Panc1 (cell line): ENCODE measurements at regions not wholly inside any gene's neighbourhood (a gene's known extent, or its start where the extent isn't known, plus 50 kb on each side); places are given as distances from the start of the nearest gene placed in this dataset.
"Not testable (repeated sequence)": the region's sequence is repeated elsewhere in the genome, so short reads cannot be mapped to it uniquely, and the experiment has no call there.

ENCODE experiments used
- ATAC-seq: fragments of 200-7000 bp; cut with Tn5 transposase; 2 replicates; pipeline ENCODE4 v1.9.1; 2020; ENCODE audit warnings: mild to moderate bottlenecking, moderate library complexity
- BruUV-seq: library from RNA; stranded (reverse); fragments of 400-500 nt; replicated peaks from 2 replicates; lab custom pipeline; 2021; lab: Mats Ljungman, UMichigan
- CTCF ChIA-PET: fragments of 300-600 bp; sonication (Branson Sonifier 250); formaldehyde crosslinking; loops from one replicate; lab custom pipeline; 2022; ENCODE audit warnings: antibody characterized with exemption; lab: Charles Lee
- POLR2A ChIA-PET: fragments of 300-600 bp; sonication (Branson Sonifier 250); formaldehyde crosslinking; loops from one replicate; lab custom pipeline; 2022; ENCODE audit warnings: antibody characterized with exemption; lab: Charles Lee
- DNase-seq: peaks from one replicate; pipeline ENCODE4 v3.0.0-alpha.2; 2010; ENCODE audit warnings: low read depth, low spot score
- H3K27ac ChIP-seq: 2 replicates; pipeline ENCODE4 v1.5.1; 2011; ENCODE audit warnings: mild to moderate bottlenecking, low read length, inconsistent platforms
- H3K27me3 ChIP-seq: fragments of 200-500 bp; sonication (Bioruptor generic); 2 replicates; pipeline ENCODE4 v1.6.0; 2014; ENCODE audit warnings: low read length, inconsistent platforms; ENCODE audit not compliant: control insufficient read depth, insufficient read depth
- H3K36me3 ChIP-seq: fragments of 200-500 bp; sonication (Bioruptor generic); 2 replicates; pipeline ENCODE4 v1.5.1; 2014; ENCODE audit warnings: inconsistent platforms, mild to moderate bottlenecking, low read length, moderate library complexity; ENCODE audit not compliant: control insufficient read depth, insufficient read depth
- H3K4me1 ChIP-seq: 2 replicates; pipeline ENCODE4 v1.5.1; 2011; ENCODE audit warnings: inconsistent platforms, mild to moderate bottlenecking, low read length, moderate library complexity; ENCODE audit not compliant: control insufficient read depth, insufficient read depth
- H3K4me3 ChIP-seq, 2 experiments: 2 replicates each; pipeline ENCODE4 v1.5.1; 2011 to 2012; ENCODE audit warnings: low read depth in 2 of 2, low read length in 2 of 2, mild to moderate bottlenecking in 2 of 2, inconsistent platforms in 1 of 2, moderate library complexity in 1 of 2
- H3K9me3 ChIP-seq: fragments of 200-500 bp; sonication (Bioruptor generic); 2 replicates; pipeline ENCODE4 v1.5.1; 2014; ENCODE audit warnings: low read depth, mild to moderate bottlenecking, inconsistent platforms, low read length, moderate library complexity; ENCODE audit not compliant: control insufficient read depth, insufficient read depth
- POLR2AphosphoS5 ChIP-seq: IDR thresholded peaks from 2 replicates; pipeline ENCODE4 v1.6.1; 2012; ENCODE audit warnings: mild to moderate bottlenecking, low read depth, low read length, moderate library complexity
- SIN3A ChIP-seq: IDR thresholded peaks from 2 replicates; pipeline ENCODE4 v1.6.1; 2012; ENCODE audit warnings: low read depth, mild to moderate bottlenecking, low read length, moderate library complexity, borderline replicate concordance; ENCODE audit not compliant: insufficient read depth
- TCF7L2 ChIP-seq: IDR thresholded peaks from 2 replicates; pipeline ENCODE4 v1.6.1; 2011; ENCODE audit warnings: mild to moderate bottlenecking, low read depth, low read length, inconsistent platforms
- in situ Hi-C: cut with HindIII; loops from 2 replicates; pipeline ENCODE4 v1.10.0; 2016; ENCODE audit warnings: low sequenced_read_pairs, low pct_unique_long_range_greater_than_20kb
- intact Hi-C: fragments of 100-400 bp; cut with micrococcal nuclease; formaldehyde crosslinking; loops from one replicate; pipeline ENCODE4 v1.10.0; 2022; ENCODE audit not compliant: unreplicated experiment
- TF ChIP-seq, protein P1 (sequence below), 2 experiments: IDR thresholded peaks; 2 replicates each; pipeline ENCODE4 v1.6.1; 2011 to 2012; ENCODE audit warnings: low read depth in 2 of 2, control low read depth in 1 of 2, low read length in 1 of 2, mild to moderate bottlenecking in 1 of 2, moderate library complexity in 1 of 2; ENCODE audit not compliant: insufficient read depth in 1 of 2
- TF ChIP-seq, protein P2 (sequence below): fragments of 450-650 bp; IDR thresholded peaks from 2 replicates; pipeline ENCODE4 v1.5.1; 2017; ENCODE audit warnings: mild to moderate bottlenecking

DNA sequence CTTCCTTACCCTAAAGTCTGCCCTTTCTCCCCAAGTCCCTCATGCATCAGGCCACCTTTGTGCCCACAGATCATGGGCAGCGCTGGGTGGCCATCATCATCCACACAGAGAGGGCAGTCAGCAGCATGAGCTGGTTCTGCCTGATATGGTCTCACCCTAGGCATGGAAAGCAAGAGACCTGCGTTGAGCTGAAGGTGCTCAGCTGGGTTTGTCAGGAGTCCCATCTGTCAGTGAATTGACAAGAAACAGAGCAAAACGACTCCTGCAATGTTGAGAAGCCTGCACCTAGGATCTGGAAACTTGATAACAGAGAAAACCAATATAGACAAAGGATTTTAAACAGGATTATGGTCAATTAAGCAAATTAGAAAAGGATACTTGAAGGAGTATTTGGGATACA is 242.7 kb upstream of the PRSS1 start:
- DNase-seq (no peak), ATAC-seq (no peak)
- BruUV-seq: no TSS peak
- H3K4me3 ChIP-seq: no peak overlapping the region
- in situ Hi-C loops: no loop called here
- ChIA-PET POLR2A (no interaction called here), CTCF (interaction anchor here (1.1 kb wide), 1 partner anchor 24 kb away, joined by 3 read pairs; no protein-coding TSS in a partner anchor)
- H3K27me3 ChIP-seq: peaks cover 5% of the 10 kb centered on the region
- TF ChIP-seq, protein P1, sequence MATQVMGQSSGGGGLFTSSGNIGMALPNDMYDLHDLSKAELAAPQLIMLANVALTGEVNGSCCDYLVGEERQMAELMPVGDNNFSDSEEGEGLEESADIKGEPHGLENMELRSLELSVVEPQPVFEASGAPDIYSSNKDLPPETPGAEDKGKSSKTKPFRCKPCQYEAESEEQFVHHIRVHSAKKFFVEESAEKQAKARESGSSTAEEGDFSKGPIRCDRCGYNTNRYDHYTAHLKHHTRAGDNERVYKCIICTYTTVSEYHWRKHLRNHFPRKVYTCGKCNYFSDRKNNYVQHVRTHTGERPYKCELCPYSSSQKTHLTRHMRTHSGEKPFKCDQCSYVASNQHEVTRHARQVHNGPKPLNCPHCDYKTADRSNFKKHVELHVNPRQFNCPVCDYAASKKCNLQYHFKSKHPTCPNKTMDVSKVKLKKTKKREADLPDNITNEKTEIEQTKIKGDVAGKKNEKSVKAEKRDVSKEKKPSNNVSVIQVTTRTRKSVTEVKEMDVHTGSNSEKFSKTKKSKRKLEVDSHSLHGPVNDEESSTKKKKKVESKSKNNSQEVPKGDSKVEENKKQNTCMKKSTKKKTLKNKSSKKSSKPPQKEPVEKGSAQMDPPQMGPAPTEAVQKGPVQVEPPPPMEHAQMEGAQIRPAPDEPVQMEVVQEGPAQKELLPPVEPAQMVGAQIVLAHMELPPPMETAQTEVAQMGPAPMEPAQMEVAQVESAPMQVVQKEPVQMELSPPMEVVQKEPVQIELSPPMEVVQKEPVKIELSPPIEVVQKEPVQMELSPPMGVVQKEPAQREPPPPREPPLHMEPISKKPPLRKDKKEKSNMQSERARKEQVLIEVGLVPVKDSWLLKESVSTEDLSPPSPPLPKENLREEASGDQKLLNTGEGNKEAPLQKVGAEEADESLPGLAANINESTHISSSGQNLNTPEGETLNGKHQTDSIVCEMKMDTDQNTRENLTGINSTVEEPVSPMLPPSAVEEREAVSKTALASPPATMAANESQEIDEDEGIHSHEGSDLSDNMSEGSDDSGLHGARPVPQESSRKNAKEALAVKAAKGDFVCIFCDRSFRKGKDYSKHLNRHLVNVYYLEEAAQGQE (IDR thresholded peaks at IDR 0.05; ENCODE audit: insufficient read depth in 1 of 2, low read depth in 2 of 2, low read length in 1 of 2): no peak
- TF ChIP-seq, protein P2, sequence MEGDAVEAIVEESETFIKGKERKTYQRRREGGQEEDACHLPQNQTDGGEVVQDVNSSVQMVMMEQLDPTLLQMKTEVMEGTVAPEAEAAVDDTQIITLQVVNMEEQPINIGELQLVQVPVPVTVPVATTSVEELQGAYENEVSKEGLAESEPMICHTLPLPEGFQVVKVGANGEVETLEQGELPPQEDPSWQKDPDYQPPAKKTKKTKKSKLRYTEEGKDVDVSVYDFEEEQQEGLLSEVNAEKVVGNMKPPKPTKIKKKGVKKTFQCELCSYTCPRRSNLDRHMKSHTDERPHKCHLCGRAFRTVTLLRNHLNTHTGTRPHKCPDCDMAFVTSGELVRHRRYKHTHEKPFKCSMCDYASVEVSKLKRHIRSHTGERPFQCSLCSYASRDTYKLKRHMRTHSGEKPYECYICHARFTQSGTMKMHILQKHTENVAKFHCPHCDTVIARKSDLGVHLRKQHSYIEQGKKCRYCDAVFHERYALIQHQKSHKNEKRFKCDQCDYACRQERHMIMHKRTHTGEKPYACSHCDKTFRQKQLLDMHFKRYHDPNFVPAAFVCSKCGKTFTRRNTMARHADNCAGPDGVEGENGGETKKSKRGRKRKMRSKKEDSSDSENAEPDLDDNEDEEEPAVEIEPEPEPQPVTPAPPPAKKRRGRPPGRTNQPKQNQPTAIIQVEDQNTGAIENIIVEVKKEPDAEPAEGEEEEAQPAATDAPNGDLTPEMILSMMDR: no peak
- TF ChIP-seq POLR2AphosphoS5 (no peak), SIN3A (no peak), TCF7L2 (no peak)
- intact Hi-C loops: loop anchor here (5.0 kb wide), 1 partner anchor 34 kb away; no protein-coding TSS in a partner anchor
- no peak overlapping the region for H3K27ac ChIP-seq
- no peaks in the 10 kb centered on the region for H3K9me3 ChIP-seq
- no peaks in the 10 kb centered on the region for H3K4me1 ChIP-seq
- H3K36me3 ChIP-seq: no peaks in the 10 kb centered on the region

DNA sequence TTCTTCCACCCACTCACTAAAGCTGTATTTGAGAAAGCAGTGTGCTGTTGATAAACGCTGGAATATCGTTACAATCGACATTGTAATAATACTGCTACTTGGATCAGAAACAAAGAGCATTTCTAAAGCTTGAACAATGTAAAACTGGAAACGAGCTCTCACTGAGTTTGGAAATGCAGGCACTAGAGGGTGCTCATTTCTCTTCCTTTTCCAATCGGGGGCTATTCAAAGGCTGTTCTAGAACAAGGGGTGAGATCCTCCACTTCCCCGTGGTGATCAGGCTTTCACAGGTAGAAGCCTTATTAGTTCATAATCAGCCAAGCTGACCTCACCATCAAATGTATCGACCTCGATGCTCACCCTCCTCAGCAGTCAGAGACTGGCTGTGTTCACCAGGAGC is 245.3 kb upstream of the PRSS1 start:
- in situ Hi-C loops, POLR2A ChIA-PET, H3K36me3 ChIP-seq, H3K27me3 ChIP-seq, DNase-seq, H3K27ac ChIP-seq, BruUV-seq, CTCF ChIA-PET, ATAC-seq, H3K4me1 ChIP-seq, H3K9me3 ChIP-seq, intact Hi-C loops, H3K4me3 ChIP-seq: not testable (repeated sequence)

DNA sequence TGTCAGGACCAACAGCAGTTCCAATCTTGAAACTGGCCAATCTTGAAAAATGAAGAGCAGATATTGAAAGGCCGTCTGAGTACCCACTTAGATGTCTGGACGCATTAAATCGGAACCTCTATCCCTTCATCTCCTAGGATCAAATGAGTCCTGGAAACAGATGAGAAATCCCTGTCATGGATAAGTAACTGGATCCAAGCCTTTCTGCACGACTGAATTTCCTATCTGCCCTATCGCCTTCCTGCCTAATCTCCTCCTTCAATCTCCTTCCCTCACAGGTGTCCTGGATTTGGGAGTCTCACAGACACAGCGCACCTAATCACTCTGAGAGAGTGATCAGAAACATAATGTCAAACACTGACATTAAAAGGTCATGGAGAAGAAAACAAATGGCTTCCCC is 245.2 kb upstream of the PRSS58 start:
- Histone ChIP-seq H3K4me3 (no peak overlapping the region), H3K36me3 (no peaks in the 10 kb centered on the region), H3K27ac (no peak overlapping the region), H3K4me1 (no peaks in the 10 kb centered on the region), H3K27me3 (peaks cover 8% of the 10 kb centered on the region), H3K9me3 (no peaks in the 10 kb centered on the region)
- in situ Hi-C loops: no loop called here
- TF ChIP-seq, protein P1 (IDR thresholded peaks at IDR 0.05; ENCODE audit: insufficient read depth in 1 of 2, low read depth in 2 of 2, low read length in 1 of 2): no peak
- TF ChIP-seq, protein P2: no peak
- TF ChIP-seq SIN3A: no peak
- no peak for TF ChIP-seq TCF7L2
- TF ChIP-seq POLR2AphosphoS5: no peak
- ATAC-seq: no peak
- intact Hi-C loops: no loop called here
- CTCF ChIA-PET: no interaction called here
- no peak for DNase-seq
- POLR2A ChIA-PET: no interaction called here
- BruUV-seq: no TSS peak
